HEK293 (cell line): ENCODE measurements at regions not wholly inside any gene's neighbourhood (a gene's known extent, or its start where the extent isn't known, plus 50 kb on each side); places are given as distances from the start of the nearest gene placed in this dataset.

Experiments used
- CTCF ChIA-PET: fragments of 350-600 bp; formaldehyde crosslinking; extraction: SDS; loops from one replicate; lab custom pipeline; 2021; ENCODE audit warnings: antibody characterized with exemption; lab: Yijun Ruan, JAX
- POLR2A ChIA-PET: fragments of 300-600 bp; formaldehyde crosslinking; extraction: SDS; loops from one replicate; lab custom pipeline; 2020; ENCODE audit warnings: antibody characterized with exemption, inconsistent platforms; lab: Yijun Ruan, JAX
- H3K27ac ChIP-seq: fragments of 200-500 bp; sonication (Bioruptor generic); 2 replicates; pipeline ENCODE4 v1.5.1; 2014; ENCODE audit warnings: low read depth, low read length, control low read depth, inconsistent platforms; ENCODE audit errors: extremely low read depth
- H3K36me3 ChIP-seq, 2 experiments: fragments of 200-500 bp in 1 of 2; sonication (Bioruptor generic) in 1 of 2; 1 replicate in 1 of 2; 2 replicates in 1 of 2; pipeline ENCODE4 v1.5.1; 2014 to 2017; ENCODE audit warnings: inconsistent platforms in 2 of 2, low read length in 2 of 2; ENCODE audit not compliant: control insufficient read depth in 2 of 2, insufficient read depth in 1 of 2
- H3K4me1 ChIP-seq: fragments of 200-500 bp; sonication (Bioruptor generic); 2 replicates; pipeline ENCODE4 v1.5.1; 2014; ENCODE audit warnings: mild to moderate bottlenecking, low read length, inconsistent platforms; ENCODE audit not compliant: control insufficient read depth, insufficient read depth
- H3K4me3 ChIP-seq: 2 replicates; pipeline ENCODE4 v1.5.1; 2011; ENCODE audit warnings: low read depth, mild to moderate bottlenecking, control low read depth, low read length, moderate library complexity
- H3K9me3 ChIP-seq: fragments of 200-500 bp; sonication (Bioruptor generic); 2 replicates; pipeline ENCODE4 v1.5.1; 2014; ENCODE audit warnings: low read depth, low read length, inconsistent platforms; ENCODE audit not compliant: control insufficient read depth, insufficient read depth
- FEZF1 ChIP-seq: fragments of 450-650 bp; formaldehyde crosslinking; IDR thresholded peaks from 2 replicates; pipeline ENCODE4 v1.5.1; 2016; ENCODE audit warnings: missing biosample characterization, missing genetic modification characterization
- HOXC10 ChIP-seq: sonication (generic); formaldehyde crosslinking; IDR thresholded peaks from 2 replicates; pipeline ENCODE4 v1.8.1; 2023; ENCODE audit warnings: mild to moderate bottlenecking, missing genetic modification reagents
- OVOL3 ChIP-seq: fragments of 450-650 bp; formaldehyde crosslinking; IDR thresholded peaks from 2 replicates; pipeline ENCODE4 v1.5.1; 2016; ENCODE audit warnings: missing biosample characterization, missing genetic modification characterization
- PRDM1 ChIP-seq: fragments of 450-650 bp; formaldehyde crosslinking; IDR thresholded peaks from 2 replicates; pipeline ENCODE4; 2016; ENCODE audit warnings: missing biosample characterization, missing genetic modification characterization
- YY1 ChIP-seq: fragments of 450-650 bp; formaldehyde crosslinking; IDR thresholded peaks from 2 replicates; pipeline ENCODE4 v1.5.1; 2018; ENCODE audit warnings: missing biosample characterization, missing genetic modification characterization
- ZBTB49 ChIP-seq: fragments of 450-650 bp; formaldehyde crosslinking; IDR thresholded peaks from 2 replicates; pipeline ENCODE4 v1.5.1; 2016; ENCODE audit warnings: missing biosample characterization, missing genetic modification characterization, low read depth
- ZBTB8A ChIP-seq: fragments of 450-650 bp; formaldehyde crosslinking; IDR thresholded peaks from 2 replicates; pipeline ENCODE4 v1.5.1; 2016; ENCODE audit warnings: missing biosample characterization, missing genetic modification characterization
- ZEB2 ChIP-seq: fragments of 450-650 bp; formaldehyde crosslinking; IDR thresholded peaks from 2 replicates; pipeline ENCODE4 v1.5.1; 2016; ENCODE audit warnings: missing biosample characterization, missing genetic modification characterization
- ZFP3 ChIP-seq: fragments of 450-650 bp; formaldehyde crosslinking; IDR thresholded peaks from 2 replicates; pipeline ENCODE4 v1.5.1; 2016; ENCODE audit warnings: low read depth, missing biosample characterization, missing genetic modification characterization
- ZFP69B ChIP-seq: fragments of 450-650 bp; formaldehyde crosslinking; IDR thresholded peaks from 2 replicates; pipeline ENCODE4 v1.5.1; 2016; ENCODE audit warnings: missing biosample characterization, missing genetic modification characterization
- ZNF121 ChIP-seq: fragments of 450-650 bp; formaldehyde crosslinking; IDR thresholded peaks from 2 replicates; pipeline ENCODE4 v1.5.1; 2016; ENCODE audit warnings: missing biosample characterization, missing genetic modification characterization
- ZNF155 ChIP-seq: fragments of 450-650 bp; formaldehyde crosslinking; IDR thresholded peaks from 2 replicates; pipeline ENCODE4 v1.5.1; 2016; ENCODE audit warnings: missing biosample characterization, missing genetic modification characterization
- ZNF174 ChIP-seq: fragments of 450-650 bp; formaldehyde crosslinking; IDR thresholded peaks from 2 replicates; pipeline ENCODE4 v1.5.0; 2017; ENCODE audit warnings: missing biosample characterization, mild to moderate bottlenecking, missing genetic modification characterization
- ZNF19 ChIP-seq: fragments of 450-650 bp; formaldehyde crosslinking; IDR thresholded peaks from 2 replicates; pipeline ENCODE4; 2016; ENCODE audit warnings: missing biosample characterization, missing genetic modification characterization, low read depth
- ZNF292 ChIP-seq: fragments of 450-650 bp; formaldehyde crosslinking; IDR thresholded peaks from 2 replicates; pipeline ENCODE4 v1.5.1; 2016; ENCODE audit warnings: low read depth, missing biosample characterization, missing genetic modification characterization, borderline replicate concordance
- ZNF341 ChIP-seq: fragments of 450-650 bp; formaldehyde crosslinking; IDR thresholded peaks from 2 replicates; pipeline ENCODE4; 2016; ENCODE audit warnings: low read depth, missing biosample characterization, missing genetic modification characterization
- ZNF37A ChIP-seq: fragments of 450-650 bp; IDR thresholded peaks from 2 replicates; pipeline ENCODE4 v1.5.1; 2018; ENCODE audit warnings: missing biosample characterization, missing genetic modification characterization
- ZNF529 ChIP-seq: fragments of 450-650 bp; formaldehyde crosslinking; IDR thresholded peaks from 2 replicates; pipeline ENCODE4 v1.5.1; 2017; ENCODE audit warnings: missing genetic modification characterization, missing biosample characterization; ENCODE audit not compliant: insufficient replicate concordance
- ZNF600 ChIP-seq: fragments of 450-650 bp; formaldehyde crosslinking; IDR thresholded peaks from 2 replicates; pipeline ENCODE4 v1.5.1; 2016; ENCODE audit warnings: missing biosample characterization, missing genetic modification characterization
- ZNF623 ChIP-seq: fragments of 450-650 bp; formaldehyde crosslinking; IDR thresholded peaks from 2 replicates; pipeline ENCODE4 v1.5.1; 2016; ENCODE audit warnings: missing biosample characterization, missing genetic modification characterization
- ZNF658 ChIP-seq: fragments of 450-650 bp; formaldehyde crosslinking; IDR thresholded peaks from 2 replicates; pipeline ENCODE4; 2016; ENCODE audit warnings: missing biosample characterization, missing genetic modification characterization
- ZNF670 ChIP-seq: fragments of 450-650 bp; formaldehyde crosslinking; IDR thresholded peaks from 2 replicates; pipeline ENCODE4 v1.5.1; 2016; ENCODE audit warnings: missing biosample characterization, missing genetic modification characterization, low read depth
- ZNF768 ChIP-seq: fragments of 450-650 bp; formaldehyde crosslinking; IDR thresholded peaks from 2 replicates; pipeline ENCODE4 v1.5.1; 2018; ENCODE audit warnings: missing biosample characterization, mild to moderate bottlenecking, missing genetic modification characterization
- ZNF776 ChIP-seq: fragments of 450-650 bp; formaldehyde crosslinking; IDR thresholded peaks from 2 replicates; pipeline ENCODE4 v1.5.0; 2017; ENCODE audit warnings: missing biosample characterization, missing genetic modification characterization, borderline replicate concordance
- ZNF777 ChIP-seq: fragments of 450-650 bp; formaldehyde crosslinking; IDR thresholded peaks from 2 replicates; pipeline ENCODE4 v1.5.1; 2017; ENCODE audit warnings: missing biosample characterization, missing genetic modification characterization, borderline replicate concordance
- ZNF830 ChIP-seq: fragments of 450-650 bp; IDR thresholded peaks from 2 replicates; pipeline ENCODE4 v1.5.0; 2018; ENCODE audit warnings: missing biosample characterization, missing genetic modification characterization, low read depth, mild to moderate bottlenecking, moderate library complexity
- ZSCAN23 ChIP-seq: fragments of 450-650 bp; formaldehyde crosslinking; IDR thresholded peaks from 2 replicates; pipeline ENCODE4 v1.5.1; 2016; ENCODE audit warnings: missing biosample characterization, missing genetic modification characterization
- TF ChIP-seq, protein P1 (sequence below): fragments of 450-650 bp; formaldehyde crosslinking; IDR thresholded peaks from 2 replicates; pipeline ENCODE4 v1.5.1; 2016; ENCODE audit warnings: missing biosample characterization, missing genetic modification characterization
- TF ChIP-seq, protein P2 (sequence below): IDR thresholded peaks from 2 replicates; pipeline ENCODE4 v1.6.1; 2011; ENCODE audit warnings: mild to moderate bottlenecking, low read depth, low read length, borderline replicate concordance
- TF ChIP-seq, protein P3 (sequence below): fragments of 450-650 bp; formaldehyde crosslinking; IDR thresholded peaks from 2 replicates; pipeline ENCODE4 v1.5.1; 2016; ENCODE audit warnings: missing biosample characterization, missing genetic modification characterization

- Histone ChIP-seq H3K27ac (no peak overlapping the region), H3K4me3 (no peak overlapping the region), H3K4me1 (no peaks in the 10 kb centered on the region), H3K36me3 (no peaks in the 10 kb centered on the region), H3K9me3 (no peaks in the 10 kb centered on the region)
- TF ChIP-seq, protein P1, sequence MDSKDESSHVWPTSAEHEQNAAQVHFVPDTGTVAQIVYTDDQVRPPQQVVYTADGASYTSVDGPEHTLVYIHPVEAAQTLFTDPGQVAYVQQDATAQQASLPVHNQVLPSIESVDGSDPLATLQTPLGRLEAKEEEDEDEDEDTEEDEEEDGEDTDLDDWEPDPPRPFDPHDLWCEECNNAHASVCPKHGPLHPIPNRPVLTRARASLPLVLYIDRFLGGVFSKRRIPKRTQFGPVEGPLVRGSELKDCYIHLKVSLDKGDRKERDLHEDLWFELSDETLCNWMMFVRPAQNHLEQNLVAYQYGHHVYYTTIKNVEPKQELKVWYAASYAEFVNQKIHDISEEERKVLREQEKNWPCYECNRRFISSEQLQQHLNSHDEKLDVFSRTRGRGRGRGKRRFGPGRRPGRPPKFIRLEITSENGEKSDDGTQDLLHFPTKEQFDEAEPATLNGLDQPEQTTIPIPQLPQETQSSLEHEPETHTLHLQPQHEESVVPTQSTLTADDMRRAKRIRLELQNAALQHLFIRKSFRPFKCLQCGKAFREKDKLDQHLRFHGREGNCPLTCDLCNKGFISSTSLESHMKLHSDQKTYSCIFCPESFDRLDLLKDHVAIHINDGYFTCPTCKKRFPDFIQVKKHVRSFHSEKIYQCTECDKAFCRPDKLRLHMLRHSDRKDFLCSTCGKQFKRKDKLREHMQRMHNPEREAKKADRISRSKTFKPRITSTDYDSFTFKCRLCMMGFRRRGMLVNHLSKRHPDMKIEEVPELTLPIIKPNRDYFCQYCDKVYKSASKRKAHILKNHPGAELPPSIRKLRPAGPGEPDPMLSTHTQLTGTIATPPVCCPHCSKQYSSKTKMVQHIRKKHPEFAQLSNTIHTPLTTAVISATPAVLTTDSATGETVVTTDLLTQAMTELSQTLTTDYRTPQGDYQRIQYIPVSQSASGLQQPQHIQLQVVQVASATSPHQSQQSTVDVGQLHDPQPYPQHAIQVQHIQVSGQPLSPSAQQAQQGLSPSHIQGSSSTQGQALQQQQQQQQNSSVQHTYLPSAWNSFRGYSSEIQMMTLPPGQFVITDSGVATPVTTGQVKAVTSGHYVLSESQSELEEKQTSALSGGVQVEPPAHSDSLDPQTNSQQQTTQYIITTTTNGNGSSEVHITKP (tag by site-specific recombination) = no peak
- TF ChIP-seq ZBTB8A (no peak), ZNF777 (tag by site-specific recombination) (no peak), ZNF830 (no peak), ZNF776 (tag by site-specific recombination) (no peak), YY1 (tag by site-specific recombination) (no peak), ZNF341 (tag by site-specific recombination) (no peak), OVOL3 (tag by site-specific recombination) (no peak), PRDM1 (tag by site-specific recombination) (no peak), FEZF1 (tag by site-specific recombination) (no peak), ZNF292 (tag by site-specific recombination) (no peak), ZNF670 (tag by site-specific recombination) (no peak), ZBTB49 (no peak), ZEB2 (tag by site-specific recombination) (no peak)
- TF ChIP-seq, protein P2, sequence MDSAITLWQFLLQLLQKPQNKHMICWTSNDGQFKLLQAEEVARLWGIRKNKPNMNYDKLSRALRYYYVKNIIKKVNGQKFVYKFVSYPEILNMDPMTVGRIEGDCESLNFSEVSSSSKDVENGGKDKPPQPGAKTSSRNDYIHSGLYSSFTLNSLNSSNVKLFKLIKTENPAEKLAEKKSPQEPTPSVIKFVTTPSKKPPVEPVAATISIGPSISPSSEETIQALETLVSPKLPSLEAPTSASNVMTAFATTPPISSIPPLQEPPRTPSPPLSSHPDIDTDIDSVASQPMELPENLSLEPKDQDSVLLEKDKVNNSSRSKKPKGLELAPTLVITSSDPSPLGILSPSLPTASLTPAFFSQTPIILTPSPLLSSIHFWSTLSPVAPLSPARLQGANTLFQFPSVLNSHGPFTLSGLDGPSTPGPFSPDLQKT = no peak
- CTCF ChIA-PET = interaction anchor here (1.3 kb wide), 1 partner anchor 21 kb away, joined by 5 read pairs; no protein-coding TSS in a partner anchor
- POLR2A ChIA-PET = no interaction called here
Observed at GRCh38 chr7:47028284-47028683, 553.6 kb downstream of the TNS3 start.

DNA sequence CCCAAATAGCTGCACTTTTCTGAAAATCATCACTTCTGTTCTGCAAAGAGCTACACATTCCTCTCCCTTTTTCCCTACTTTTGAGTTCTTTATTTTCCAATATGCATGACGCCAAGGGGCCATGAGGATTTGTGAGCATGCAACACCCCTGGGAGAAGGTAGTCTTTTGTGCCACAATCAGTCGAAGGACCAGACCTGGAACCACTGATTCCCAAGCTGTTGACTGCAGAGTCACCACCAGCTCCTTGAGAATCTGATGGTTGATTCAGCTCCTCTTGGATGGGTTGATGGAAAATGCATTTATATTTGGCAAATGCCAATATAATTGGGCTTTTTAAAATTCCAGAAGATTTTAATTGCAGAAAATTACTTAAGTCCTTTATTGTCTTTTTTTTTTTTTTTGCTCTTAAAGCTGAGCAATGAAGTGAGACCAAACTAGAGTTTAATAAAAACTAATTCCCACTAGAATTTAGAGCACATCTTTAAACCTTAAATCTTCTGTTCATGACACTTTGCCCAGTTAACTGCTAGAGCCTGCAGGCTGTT lies 554.1 kb downstream of the TNS3 start:
- Histone ChIP-seq H3K9me3 (no peaks in the 10 kb centered on the region), H3K36me3 (no peaks in the 10 kb centered on the region), H3K4me3 (no peak overlapping the region), H3K4me1 (no peaks in the 10 kb centered on the region), H3K27ac (no peak overlapping the region)
- POLR2A ChIA-PET = no interaction called here
- no peak for TF ChIP-seq ZSCAN23 (tag by site-specific recombination)
- TF ChIP-seq ZNF121 (tag by site-specific recombination) = no peak
- no peak for TF ChIP-seq ZNF600 (tag by site-specific recombination)
- no peak for TF ChIP-seq ZNF174
- TF ChIP-seq ZNF19 (tag by site-specific recombination) = no peak
- TF ChIP-seq ZNF529 (tag by site-specific recombination) = no peak
- no peak for TF ChIP-seq ZNF623 (tag by site-specific recombination)
- TF ChIP-seq, protein P3, sequence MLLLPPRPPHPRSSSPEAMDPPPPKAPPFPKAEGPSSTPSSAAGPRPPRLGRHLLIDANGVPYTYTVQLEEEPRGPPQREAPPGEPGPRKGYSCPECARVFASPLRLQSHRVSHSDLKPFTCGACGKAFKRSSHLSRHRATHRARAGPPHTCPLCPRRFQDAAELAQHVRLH (tag by site-specific recombination) = no peak
- no peak for TF ChIP-seq ZNF155 (tag by site-specific recombination)
- no peak for TF ChIP-seq HOXC10 (CRISPR knock-in tag)
- TF ChIP-seq ZNF37A (tag by site-specific recombination) = no peak
- no peak for TF ChIP-seq ZFP3
- no peak for TF ChIP-seq ZNF658 (tag by site-specific recombination)
- TF ChIP-seq ZFP69B (tag by site-specific recombination) = no peak
- TF ChIP-seq ZNF768 (tag by site-specific recombination) = no peak
- CTCF ChIA-PET = interaction anchor here (1.3 kb wide), 1 partner anchor 22 kb away, joined by 5 read pairs; no protein-coding TSS in a partner anchor
